A549 (cell line): ENCODE measurements at regions not wholly inside any gene's neighbourhood (a gene's known extent, or its start where the extent isn't known, plus 50 kb on each side); places are given as distances from the start of the nearest gene placed in this dataset.

ENCODE experiments used
- ATAC-seq, 2 experiments: fragments of 200-7000 bp in 1 of 2; fragments of >200 bp in 1 of 2; cut with Nextera tagmentation in 1 of 2; cut with Tn5 transposase in 1 of 2; 3 replicates each; pipeline versions ENCODE4 v1.8.0 to v1.9.1; 2018 to 2020; ENCODE audit warnings: mild to moderate bottlenecking in 1 of 2, moderate library complexity in 1 of 2
- CTCF ChIA-PET: fragments of 300-600 bp; sonication (Branson Sonifier 250); formaldehyde crosslinking; extraction: SDS; loops from one replicate; lab custom pipeline; 2021; ENCODE audit warnings: antibody characterized with exemption, inconsistent platforms; lab: Yijun Ruan, JAX
- POLR2A ChIA-PET: fragments of 350-600 bp; formaldehyde crosslinking; extraction: SDS; loops from one replicate; lab custom pipeline; 2021; ENCODE audit warnings: antibody characterized with exemption, inconsistent platforms; lab: Yijun Ruan, JAX
- DNase-seq, 2 experiments: peaks; one replicate each; pipeline versions ENCODE4 v3.0.0 to v3.0.0-alpha.2; 2011 to 2016; ENCODE audit warnings: low read depth in 1 of 2, low spot score in 1 of 2
- FAIRE-seq: peaks from 2 replicates; lab custom pipeline; 2011; peaks lifted over from hg19 to GRCh38; lab: Jason Lieb, UNC
- H3K27ac ChIP-seq, 2 experiments: fragments of >200 bp; sonication (Bioruptor Twin); formaldehyde crosslinking; 3 replicates each; pipeline ENCODE4 v1.5.1; 2016 to 2017
- H3K4me1 ChIP-seq: fragments of >200 bp; sonication (Bioruptor Twin); formaldehyde crosslinking; 3 replicates; pipeline ENCODE4 v1.6.1; 2016
- H3K4me2 ChIP-seq: fragments of >200 bp; sonication (Bioruptor Twin); formaldehyde crosslinking; 3 replicates; pipeline ENCODE4 v1.6.1; 2016
- H3K4me3 ChIP-seq: fragments of >200 bp; sonication (Bioruptor Twin); formaldehyde crosslinking; 3 replicates; pipeline ENCODE4 v1.5.1; 2016
- H3K9me3 ChIP-seq: fragments of >200 bp; sonication (Bioruptor Twin); formaldehyde crosslinking; 3 replicates; pipeline ENCODE4 v1.6.1; 2016
- ATOH8 ChIP-seq: fragments of 250-450 bp; sonication (Bioruptor Pico); IDR thresholded peaks from 2 replicates; pipeline ENCODE4 v1.5.0; 2020; ENCODE audit warnings: low read depth, mild to moderate bottlenecking, moderate library complexity
- CEBPB ChIP-seq, 2 experiments: fragments of >200 bp in 1 of 2; sonication (Bioruptor Twin) in 1 of 2; formaldehyde crosslinking in 1 of 2; IDR thresholded peaks; 2 replicates each; pipeline ENCODE4 v1.6.1; 2012 to 2016
- CHD4 ChIP-seq: fragments of 200-600 bp; sonication (generic); IDR thresholded peaks from 2 replicates; pipeline ENCODE4 v1.6.1; 2016; ENCODE audit warnings: antibody characterized with exemption, mild to moderate bottlenecking, borderline replicate concordance
- CTCF ChIP-seq: fragments of >200 bp; sonication (Bioruptor Twin); formaldehyde crosslinking; IDR thresholded peaks from 3 replicates; pipeline ENCODE4 v1.5.1; 2016
- ELK1 ChIP-seq: fragments of 150-350 bp; IDR thresholded peaks from 2 replicates; pipeline ENCODE4 v1.6.1; 2014; ENCODE audit warnings: low read depth, mild to moderate bottlenecking, low read length
- EP300 ChIP-seq, 2 experiments: fragments of >200 bp; sonication (Bioruptor Twin); formaldehyde crosslinking; IDR thresholded peaks; 2 replicates in 1 of 2; 3 replicates in 1 of 2; pipeline ENCODE4 v1.6.1; 2016 to 2017
- FOSL2 ChIP-seq, 2 experiments: fragments of 450-650 bp in 1 of 2; fragments of >200 bp in 1 of 2; sonication (Bioruptor Twin) in 1 of 2; formaldehyde crosslinking; IDR thresholded peaks; 2 replicates each; pipeline versions ENCODE4 v1.5.0 to v1.6.1; 2016 to 2020; ENCODE audit warnings: mild to moderate bottlenecking in 1 of 2, moderate library complexity in 1 of 2
- GATA3 ChIP-seq: IDR thresholded peaks from 2 replicates; pipeline ENCODE4 v1.6.1; 2012; ENCODE audit warnings: borderline replicate concordance
- HOXB13 ChIP-seq: fragments of 250-450 bp; sonication (Bioruptor Pico); IDR thresholded peaks from 2 replicates; pipeline ENCODE4 v1.5.0; 2020; ENCODE audit warnings: low read depth, mild to moderate bottlenecking, moderate library complexity
- JUNB ChIP-seq: fragments of >200 bp; sonication (Bioruptor Twin); formaldehyde crosslinking; IDR thresholded peaks from 2 replicates; pipeline ENCODE4 v1.6.1; 2016
- KDM5A ChIP-seq: fragments of 200-600 bp; sonication (generic); IDR thresholded peaks from 2 replicates; pipeline ENCODE4 v1.6.1; 2016; ENCODE audit warnings: antibody characterized with exemption, mild to moderate bottlenecking
- MAX ChIP-seq: IDR thresholded peaks from 2 replicates; pipeline ENCODE4 v1.6.1; 2012
- MYC ChIP-seq: IDR thresholded peaks from 2 replicates; pipeline ENCODE4 v1.6.1; 2012; ENCODE audit warnings: mild to moderate bottlenecking, inconsistent platforms, low read length, improper control_type of control experiment, borderline replicate concordance
- NFE2L2 ChIP-seq: fragments of 150-350 bp; conservative IDR thresholded peaks from 2 replicates; pipeline ENCODE4 v1.6.1; 2014; ENCODE audit warnings: low read length
- NR3C1 ChIP-seq: fragments of >200 bp; sonication (Bioruptor Twin); formaldehyde crosslinking; IDR thresholded peaks from 3 replicates; pipeline ENCODE4 v1.6.1; 2017
- PBX3 ChIP-seq: IDR thresholded peaks from 2 replicates; pipeline ENCODE4 v1.6.1; 2012
- PHF8 ChIP-seq: fragments of 200-600 bp; sonication (generic); IDR thresholded peaks from 2 replicates; pipeline ENCODE4 v1.6.1; 2016; ENCODE audit warnings: low read depth, mild to moderate bottlenecking, antibody characterized with exemption, moderate library complexity, borderline replicate concordance
- RCOR1 ChIP-seq: fragments of 150-350 bp; IDR thresholded peaks from 2 replicates; pipeline ENCODE4 v1.6.1; 2014; ENCODE audit warnings: antibody characterized with exemption, low read length, low read depth
- RFX5 ChIP-seq: fragments of 450-650 bp; IDR thresholded peaks from 2 replicates; pipeline ENCODE4 v1.7.1; 2014; ENCODE audit warnings: antibody characterized with exemption, mild to moderate bottlenecking, moderate library complexity
- SREBF2 ChIP-seq: fragments of 450-650 bp; IDR thresholded peaks from 2 replicates; pipeline ENCODE4 v1.6.1; 2014; ENCODE audit warnings: mild to moderate bottlenecking, moderate library complexity
- TFCP2L1 ChIP-seq: fragments of 250-450 bp; sonication (Bioruptor Pico); IDR thresholded peaks from 2 replicates; pipeline ENCODE4 v1.5.0; 2021; ENCODE audit warnings: mild to moderate bottlenecking
- TP53 ChIP-seq: fragments of 250-450 bp; sonication (Bioruptor Pico); IDR thresholded peaks from 2 replicates; pipeline ENCODE4 v1.5.0; 2021; ENCODE audit warnings: mild to moderate bottlenecking, moderate library complexity
- WGBS: methylation state at CpG from one replicate; pipeline ENCODE4 v1.1.6; 2017; ENCODE audit errors: missing lambda C conversion rate; 5-methylcytosine and 5-hydroxymethylcytosine counted together

- POLR2A ChIA-PET: no interaction called here
- no peaks in the 10 kb centered on the region for H3K4me1 ChIP-seq
- CTCF ChIA-PET: no interaction called here
- ATAC-seq (no peak), FAIRE-seq (no peak), DNase-seq (no peak)
- 7% methylated on average over 3 of the region's 3 CpGs for WGBS
- TF ChIP-seq NFE2L2: no peak
- TF ChIP-seq RCOR1: no peak
- no peak for TF ChIP-seq PHF8
- no peak for TF ChIP-seq RFX5
- no peak for TF ChIP-seq FOSL2 (IDR thresholded peaks at IDR 0.05)
- no peak for TF ChIP-seq FOSL2 (CRISPR knock-in tag; IDR thresholded peaks at IDR 0.05)
- TF ChIP-seq PBX3: no peak
- no peak for TF ChIP-seq CHD4
- TF ChIP-seq KDM5A: no peak
- no peak overlapping the region for H3K4me3 ChIP-seq
- no peak overlapping the region for H3K4me2 ChIP-seq
- H3K9me3 ChIP-seq: 0 out of 3 replicates have a peak, but pooled peaks cover 4% of the 10 kb centered on the region
- H3K27ac ChIP-seq: no peak overlapping the region
Measured at GRCh38 chr2:5849562-5849961, 157.4 kb downstream of the SOX11 start.

GRCh38 chr2:5851410-5851809 lies 159.2 kb downstream of the SOX11 start:
- Histone ChIP-seq H3K4me3 (no peak overlapping the region), H3K4me1 (no peaks in the 10 kb centered on the region), H3K27ac (no peak overlapping the region), H3K9me3 (0 out of 3 replicates have a peak, but pooled peaks cover 4% of the 10 kb centered on the region), H3K4me2 (no peak overlapping the region)
- ChIA-PET CTCF (no interaction called here), POLR2A (no interaction called here)
- ATAC-seq (no peak), DNase-seq (no peak)
- TF ChIP-seq MAX: no peak
- TF ChIP-seq ELK1: no peak
- no peak for TF ChIP-seq TFCP2L1
- no peak for TF ChIP-seq CEBPB (IDR thresholded peaks at IDR 0.05)
- TF ChIP-seq HOXB13 (CRISPR knock-in tag): no peak
- TF ChIP-seq ATOH8: no peak
- no peak for TF ChIP-seq JUNB
- no peak for TF ChIP-seq CTCF
- TF ChIP-seq RFX5: no peak
- no peak for TF ChIP-seq NR3C1
- TF ChIP-seq GATA3: no peak
- TF ChIP-seq CHD4: no peak
- TF ChIP-seq, all 56 proteins: peak for 0
- FAIRE-seq: no peak

- no peaks in the 10 kb centered on the region for H3K4me1 ChIP-seq
- H3K27ac ChIP-seq: no peak overlapping the region
- ATAC-seq (no peak), DNase-seq (no peak), FAIRE-seq (no peak)
- H3K4me3 ChIP-seq: no peak overlapping the region
- CTCF ChIA-PET: no interaction called here
- no peak overlapping the region for H3K4me2 ChIP-seq
- WGBS: 4% methylated on average over 2 of the region's 2 CpGs
- POLR2A ChIA-PET: no interaction called here
- H3K9me3 ChIP-seq: 0 out of 3 replicates have a peak, but pooled peaks cover 4% of the 10 kb centered on the region
- TF ChIP-seq JUNB (no peak), SREBF2 (no peak), PHF8 (no peak), MYC (no peak), EP300 (IDR thresholded peaks at IDR 0.05) (no peak), TP53 (no peak), TFCP2L1 (no peak)
- TF ChIP-seq, all 56 proteins: peak for 0
Measured at GRCh38 chr2:5854797-5855196, 162.6 kb downstream of the SOX11 start.
